NCI-H1694 (cell line): ENCODE measurements at regions not wholly inside any gene's neighbourhood (a gene's known extent, or its start where the extent isn't known, plus 50 kb on each side); places are given as distances from the start of the nearest gene placed in this dataset.

Experiments
- DNase-seq: peaks from one replicate; lab custom pipeline; 2025; lab: John Stamatoyannopoulos, UW

DNA sequence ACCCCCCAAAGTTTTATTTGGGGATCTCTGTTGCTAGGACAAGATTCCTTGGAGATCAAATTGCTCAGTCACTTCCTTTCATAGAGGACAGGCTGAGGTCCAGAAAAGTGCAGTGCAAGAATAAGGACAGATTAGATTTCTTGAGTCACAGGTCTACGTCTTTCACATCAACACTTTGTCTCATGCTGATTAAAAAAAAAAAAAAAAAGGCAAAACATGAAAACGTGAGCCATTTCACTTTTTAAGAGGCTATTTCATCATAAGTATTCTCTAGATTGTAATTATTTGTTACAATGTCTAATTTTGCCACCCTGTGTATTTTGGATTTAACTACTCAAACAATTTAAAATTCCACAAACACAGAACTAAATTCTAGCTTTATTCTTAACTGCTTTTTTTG, 647.0 kb downstream of the TRAM1L1 start:
- no peak for DNase-seq

DNA sequence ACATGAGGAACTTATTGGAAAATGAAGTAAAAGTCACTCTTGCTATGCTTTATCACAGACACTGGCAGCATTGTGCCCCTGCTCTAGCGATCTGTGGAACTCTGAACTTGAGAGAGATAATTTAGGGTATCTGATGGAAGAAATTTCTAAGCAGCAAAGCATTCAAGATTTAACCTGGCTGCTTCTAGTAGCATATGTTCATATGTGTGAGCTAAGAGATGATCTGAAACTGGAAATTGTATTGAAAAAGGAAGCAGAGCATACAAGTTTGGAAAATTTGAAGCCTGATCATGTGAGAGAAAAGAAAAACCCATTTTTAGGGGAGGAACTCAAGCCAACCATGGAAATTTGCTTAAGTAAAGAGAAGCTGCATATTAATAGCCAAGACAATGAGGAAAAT, 657.7 kb downstream of the TRAM1L1 start:
- no peak for DNase-seq

DNA sequence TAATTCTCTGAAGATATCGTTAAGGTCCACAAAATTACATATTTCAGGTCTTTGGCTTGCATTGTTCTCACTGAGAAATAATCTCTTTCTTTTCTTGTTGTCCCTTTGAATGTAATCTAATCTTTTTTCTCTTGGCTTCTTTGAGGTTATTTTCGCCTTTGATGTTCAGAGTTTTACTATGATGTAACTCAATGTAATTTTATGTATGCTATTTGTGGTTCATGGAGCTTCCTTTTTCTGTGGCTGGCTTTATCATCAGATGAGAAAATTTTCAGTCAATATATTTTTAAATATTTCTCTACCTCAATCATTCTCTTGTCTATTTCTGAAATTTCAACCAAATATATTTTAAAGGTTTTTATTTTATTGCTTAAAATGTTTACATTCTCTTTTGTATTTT, 672.2 kb downstream of the TRAM1L1 start:
- no peak for DNase-seq

DNA sequence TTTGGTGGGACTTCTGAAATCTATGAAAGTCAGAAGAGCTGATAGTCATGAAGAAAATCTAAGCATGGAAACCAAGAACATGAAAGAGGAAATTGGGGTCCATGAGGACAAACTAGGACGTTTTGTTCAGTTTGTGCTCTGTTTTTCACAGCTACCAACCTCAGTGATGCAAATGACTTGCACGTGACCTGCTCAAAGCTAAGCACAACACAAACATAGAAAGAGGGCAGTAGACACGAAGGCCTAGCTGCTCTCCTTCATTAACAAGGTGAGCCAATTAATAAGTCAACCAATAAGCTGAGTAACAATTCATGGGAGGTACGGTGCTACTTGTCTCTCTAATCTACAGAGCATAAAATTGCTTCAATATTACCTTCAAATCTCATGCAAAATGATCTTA, 684.1 kb downstream of the TRAM1L1 start:
- DNase-seq = no peak

DNA sequence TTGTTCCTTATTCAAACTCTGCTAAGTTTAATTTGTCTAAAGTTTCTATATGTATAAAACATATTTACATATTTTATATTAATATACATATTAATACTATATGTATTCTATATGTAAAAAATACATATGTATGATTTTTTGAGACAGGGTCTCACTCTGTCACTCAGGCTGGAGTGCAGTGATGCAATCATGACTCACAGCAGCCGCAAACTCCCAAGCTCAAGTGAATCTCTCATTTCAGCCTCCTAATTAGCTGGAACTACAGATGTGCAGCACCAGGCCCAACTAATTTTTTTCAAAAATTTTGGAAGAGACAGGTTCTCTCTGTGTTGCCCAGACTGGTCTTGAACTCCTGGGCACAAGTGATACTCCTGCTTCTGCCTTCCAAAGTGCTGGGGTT, 684.9 kb downstream of the TRAM1L1 start:
- DNase-seq = no peak

DNA sequence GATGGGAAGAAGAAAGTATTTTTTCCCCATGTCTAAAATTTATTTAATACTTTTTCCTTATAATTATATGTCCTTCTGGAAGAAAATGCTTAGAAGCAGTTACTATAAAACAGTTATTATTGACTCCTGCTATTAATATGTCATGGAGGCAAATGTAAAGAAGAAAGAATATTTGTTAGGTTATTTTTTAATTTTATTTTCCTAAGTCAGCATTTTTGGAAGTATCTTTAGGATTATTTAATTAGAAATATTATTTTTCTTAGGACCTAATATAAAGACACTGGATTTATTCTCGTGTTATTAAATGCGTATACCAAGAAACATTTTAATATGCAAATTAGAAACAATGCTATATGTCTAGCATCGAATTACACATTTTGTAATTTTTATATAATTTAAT, 687.7 kb downstream of the TRAM1L1 start:
- no peak for DNase-seq

DNA sequence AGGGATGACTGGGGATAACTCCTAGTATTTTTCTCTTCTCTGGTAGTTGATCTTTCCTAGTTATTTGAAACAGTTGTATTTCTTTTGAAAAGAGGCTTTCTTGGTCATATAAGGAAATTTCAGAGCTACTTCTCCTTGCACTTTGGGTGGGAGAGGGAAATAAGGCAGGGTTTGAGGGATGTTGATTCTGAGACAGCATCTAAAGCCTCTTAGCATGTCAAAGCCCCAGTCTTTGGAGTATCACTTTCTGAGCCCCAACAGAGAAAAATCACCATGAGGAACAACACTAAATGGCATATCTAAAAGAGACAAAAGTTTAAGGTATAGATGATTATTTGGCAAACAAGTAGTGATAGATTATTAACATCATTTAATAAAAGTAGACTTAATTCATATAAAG, 688.1 kb downstream of the TRAM1L1 start:
- DNase-seq = no peak

DNA sequence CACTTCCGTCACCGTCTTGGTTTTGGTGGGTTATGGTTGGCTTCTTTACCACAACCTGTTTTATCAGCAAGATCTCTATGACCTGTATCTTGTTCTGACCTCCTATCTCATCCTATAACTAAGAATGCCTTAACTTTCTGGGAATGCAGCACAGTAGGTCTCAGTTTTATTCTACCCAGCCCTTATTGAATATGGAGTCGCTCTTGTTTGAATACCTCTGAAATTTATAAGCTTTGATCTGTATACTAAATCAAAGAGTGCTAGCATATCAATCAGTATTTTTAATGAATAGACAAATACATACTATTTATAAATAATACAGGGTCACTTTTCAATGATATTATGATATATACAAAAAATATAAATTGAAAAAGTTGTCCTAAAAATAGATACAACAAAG, 690.0 kb downstream of the TRAM1L1 start:
- DNase-seq = no peak

DNA sequence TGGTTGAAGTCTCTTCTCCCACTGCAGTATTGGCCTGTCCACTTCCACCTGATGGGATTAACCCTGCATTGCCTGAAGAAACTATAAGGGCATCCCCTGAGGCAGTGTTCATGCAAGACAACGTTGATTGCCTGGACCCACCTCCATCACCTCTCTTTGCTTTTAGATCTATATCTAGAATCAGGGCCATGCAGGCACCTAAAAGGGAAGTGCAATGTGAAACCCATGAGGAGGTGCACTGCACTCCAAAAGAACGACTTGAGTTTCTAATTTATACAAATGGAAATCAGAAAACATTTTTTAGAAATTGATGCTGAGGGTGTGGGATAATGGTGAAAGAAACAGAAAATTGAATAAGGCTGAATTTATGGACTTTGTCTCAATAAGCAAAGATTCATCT, 694.4 kb downstream of the TRAM1L1 start:
- DNase-seq = no peak

DNA sequence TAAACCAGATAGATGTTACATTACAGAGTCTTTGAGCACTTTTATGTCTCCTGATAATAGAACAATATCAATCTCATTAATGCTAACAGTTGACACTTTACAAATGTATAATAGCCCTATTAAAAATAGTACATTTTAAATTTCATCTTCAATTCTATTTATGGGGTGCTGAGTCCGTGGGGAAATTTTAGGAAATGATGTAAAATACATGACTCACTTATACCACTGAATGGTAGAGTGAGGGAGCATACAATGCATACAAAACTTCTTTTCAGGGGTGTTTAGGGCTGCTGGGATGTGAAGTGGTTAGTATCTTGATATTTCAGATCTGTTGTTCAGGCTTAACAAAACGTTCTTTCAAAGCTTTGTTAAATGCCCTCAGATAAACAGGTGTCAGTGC, 696.2 kb downstream of the TRAM1L1 start:
- no peak for DNase-seq

DNA sequence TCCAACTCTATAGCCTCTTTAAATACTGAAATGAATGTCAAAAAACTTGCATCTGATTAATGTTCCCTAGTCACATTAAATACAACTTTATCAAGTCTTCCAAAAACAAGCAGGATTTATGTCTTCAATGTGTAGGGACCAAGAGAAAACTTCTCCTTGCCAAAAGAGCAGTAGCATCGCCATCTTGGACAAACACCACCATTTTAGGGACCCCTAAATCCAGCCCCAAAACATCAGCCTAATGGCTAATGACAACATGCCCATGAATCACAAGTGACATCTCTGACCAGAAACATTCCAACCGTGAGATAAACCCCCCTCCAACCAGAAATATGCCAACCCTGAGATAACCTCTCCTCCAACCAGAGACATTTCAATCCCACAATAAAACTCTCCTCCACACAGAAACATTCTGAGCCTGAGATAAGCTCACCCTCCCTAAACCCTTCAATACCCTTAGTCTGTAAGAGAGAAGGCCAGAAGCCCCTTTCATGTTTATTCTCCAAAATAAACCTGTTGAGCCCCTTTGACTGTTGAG, 697.4 kb downstream of the TRAM1L1 start:
- DNase-seq = no peak

DNA sequence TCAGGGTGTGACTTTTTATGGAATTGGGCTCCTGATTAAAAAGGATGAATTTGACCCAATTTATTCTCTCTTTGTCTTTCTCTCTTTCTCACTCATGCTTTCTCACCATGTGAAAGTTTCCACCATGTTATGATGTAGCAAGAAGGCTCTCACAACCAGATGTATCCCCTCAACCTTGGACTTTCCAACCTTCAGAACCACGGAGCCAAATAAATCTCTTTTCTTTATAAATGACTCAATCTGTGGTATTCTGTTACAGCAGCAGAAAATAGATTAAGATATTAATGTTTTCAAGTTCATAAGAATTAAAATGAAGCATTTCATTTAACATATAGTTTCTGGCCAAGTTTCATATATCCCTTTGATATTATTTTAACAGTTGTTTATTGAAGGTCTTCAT, 698.5 kb downstream of the TRAM1L1 start:
- no peak for DNase-seq

DNA sequence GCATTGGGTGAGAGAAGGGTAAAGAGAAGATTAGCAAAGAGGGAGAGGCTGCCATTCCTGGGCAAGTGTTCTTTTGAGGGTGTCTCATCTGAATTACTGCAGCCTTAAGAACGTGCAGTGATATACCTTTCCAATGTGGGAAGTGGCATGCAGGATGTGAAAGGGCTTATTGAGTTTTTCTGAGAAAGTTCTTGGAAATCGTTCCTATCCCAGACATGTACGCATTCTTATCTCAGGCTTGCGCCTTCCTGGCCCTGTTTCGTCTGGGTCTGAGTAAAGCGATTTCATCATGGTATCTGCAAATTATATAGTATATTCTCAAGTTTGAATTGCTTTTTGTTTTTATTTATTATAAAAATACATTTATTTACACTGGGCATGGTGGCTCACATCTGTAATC, 699.8 kb downstream of the TRAM1L1 start:
- no peak for DNase-seq

DNA sequence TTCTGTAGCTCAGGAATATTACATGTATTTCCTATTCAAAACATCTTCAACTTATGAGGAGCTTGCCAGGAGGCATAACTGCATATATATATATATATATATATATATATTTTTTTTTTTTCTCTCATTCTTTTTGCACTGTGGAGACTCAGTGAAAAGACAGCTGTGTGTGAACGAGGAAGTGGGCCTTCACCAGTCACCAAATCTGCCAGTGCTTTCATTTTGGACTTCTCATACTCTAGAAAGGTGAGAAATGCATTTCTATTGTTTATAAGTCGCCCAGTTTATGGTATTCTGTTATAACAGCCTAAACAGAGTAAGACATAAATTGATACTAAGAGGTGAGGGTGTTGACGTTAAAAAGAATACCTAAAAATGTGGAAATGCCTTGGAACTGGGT, 710.6 kb downstream of the TRAM1L1 start:
- no peak for DNase-seq

DNA sequence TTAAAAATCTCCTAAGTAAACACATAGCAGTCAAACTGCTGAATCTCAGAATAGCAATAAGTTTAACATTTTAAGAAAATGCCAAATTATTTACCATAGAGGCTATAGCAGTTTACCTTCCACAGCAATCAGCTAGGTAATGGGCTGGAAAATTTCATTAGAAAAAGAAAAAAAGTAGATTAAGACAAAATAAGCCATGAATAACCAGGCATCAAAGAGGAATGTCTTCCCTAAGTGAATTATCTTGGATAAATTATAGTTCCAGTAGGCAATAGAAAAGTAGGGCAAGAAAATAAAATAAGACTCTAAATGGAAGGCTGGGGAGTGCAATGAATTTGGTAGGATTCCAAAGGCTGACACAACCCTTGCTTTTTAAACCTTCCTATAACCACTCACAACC, 722.8 kb downstream of the TRAM1L1 start:
- DNase-seq = no peak

DNA sequence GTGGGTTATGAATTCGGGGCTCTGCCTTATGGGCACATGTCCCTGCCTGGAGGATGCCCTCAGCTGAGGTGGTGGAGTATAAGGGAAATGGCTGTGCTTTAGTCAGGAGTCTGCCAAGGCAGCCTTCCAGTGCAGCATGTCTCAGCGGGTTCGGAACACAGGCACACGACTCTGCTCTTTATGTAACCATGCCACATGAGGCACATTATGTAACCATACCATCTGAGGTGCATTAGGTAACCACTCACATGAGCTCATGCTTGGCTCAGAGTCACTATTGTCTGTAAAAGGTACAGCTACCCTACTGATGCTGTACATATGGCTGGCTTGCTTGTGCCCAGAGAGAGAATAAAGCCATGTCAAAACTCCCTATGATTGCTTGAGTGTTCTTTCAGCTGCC, 723.6 kb downstream of the TRAM1L1 start:
- peak; percentile 76 for DNase-seq

DNA sequence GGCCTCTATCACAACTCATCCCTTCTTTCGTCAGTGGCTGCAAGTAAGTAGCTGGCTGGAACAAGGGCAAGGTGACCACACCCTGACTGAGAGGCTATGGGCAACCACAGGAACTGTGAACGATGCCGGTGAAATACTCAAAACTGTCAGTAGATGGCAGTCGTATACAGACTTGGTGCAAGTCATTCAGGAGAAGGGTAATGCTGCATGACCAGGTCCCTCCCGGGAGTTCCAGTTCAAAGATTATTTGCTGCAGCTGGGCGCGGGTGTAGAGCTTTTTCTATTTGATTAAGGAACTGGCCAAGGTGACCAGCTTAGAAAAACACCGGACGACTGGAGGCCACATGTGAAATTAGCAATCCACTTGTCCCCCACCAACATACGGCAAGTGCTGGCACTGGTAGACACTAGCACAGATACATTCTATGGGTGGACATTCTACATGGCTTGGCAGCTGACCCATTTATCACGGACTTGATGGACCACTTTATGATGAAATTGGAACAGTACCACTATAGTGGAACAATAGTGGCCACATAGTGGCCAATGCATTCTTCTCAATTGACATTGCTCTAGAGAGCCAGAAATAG, 726.6 kb downstream of the TRAM1L1 start:
- peak; percentile 1 for DNase-seq

DNA sequence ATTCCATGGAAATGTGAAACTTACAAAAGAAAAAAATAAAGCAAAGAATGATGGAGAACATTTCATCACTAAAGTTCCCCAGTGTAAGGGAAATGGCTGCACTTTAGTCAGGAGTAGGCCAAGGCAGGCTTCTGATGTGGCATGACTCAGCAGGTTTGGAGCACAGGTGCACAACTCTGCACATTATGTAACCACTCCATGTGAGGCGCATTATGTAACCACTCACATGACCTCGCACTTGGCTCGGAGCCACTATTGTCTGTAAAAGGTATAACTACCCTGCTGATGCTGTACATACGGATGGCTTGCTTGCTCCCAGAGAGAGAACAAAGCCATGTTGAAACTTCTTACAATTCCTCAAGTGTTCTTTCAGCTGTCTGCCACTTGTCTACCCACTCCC, 727.6 kb downstream of the TRAM1L1 start:
- no peak for DNase-seq

DNA sequence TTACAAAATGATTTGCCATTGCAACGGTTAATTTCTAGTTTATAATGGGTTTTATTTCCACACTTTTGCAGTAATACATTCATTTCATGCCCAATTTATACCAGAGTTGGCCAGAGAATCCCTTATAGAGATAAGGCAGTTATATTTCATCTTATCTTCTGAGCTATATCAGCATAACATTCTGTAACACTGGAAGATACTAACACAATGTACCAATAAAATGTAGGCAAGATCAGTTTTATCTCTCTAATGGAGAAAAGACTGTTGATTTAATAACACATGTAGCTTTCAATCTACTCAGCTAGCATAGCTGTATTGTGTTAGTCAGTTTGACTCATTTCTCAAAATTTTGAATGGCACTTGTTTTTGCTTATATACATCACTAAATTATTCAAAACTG, 738.6 kb downstream of the TRAM1L1 start:
- DNase-seq = no peak

DNA sequence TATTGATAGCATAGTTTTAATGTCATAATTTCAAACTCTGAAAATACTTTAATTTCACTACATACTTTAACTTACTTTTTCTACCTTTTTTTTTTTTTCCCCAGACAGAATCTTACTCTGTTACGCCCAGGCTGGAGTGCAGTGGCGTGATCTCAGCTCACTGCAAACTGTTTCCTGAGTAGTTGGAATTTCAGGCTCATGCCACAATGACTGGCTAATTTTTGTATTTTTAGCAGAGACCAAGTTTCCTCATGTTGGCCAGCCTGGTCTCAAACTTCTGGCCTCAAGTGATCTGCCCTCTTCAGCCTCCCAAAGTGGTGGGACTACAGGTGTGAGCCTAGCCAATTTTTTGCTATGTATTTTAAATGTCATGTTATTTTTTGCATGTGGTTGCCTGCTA, 741.6 kb downstream of the TRAM1L1 start:
- DNase-seq = no peak

DNA sequence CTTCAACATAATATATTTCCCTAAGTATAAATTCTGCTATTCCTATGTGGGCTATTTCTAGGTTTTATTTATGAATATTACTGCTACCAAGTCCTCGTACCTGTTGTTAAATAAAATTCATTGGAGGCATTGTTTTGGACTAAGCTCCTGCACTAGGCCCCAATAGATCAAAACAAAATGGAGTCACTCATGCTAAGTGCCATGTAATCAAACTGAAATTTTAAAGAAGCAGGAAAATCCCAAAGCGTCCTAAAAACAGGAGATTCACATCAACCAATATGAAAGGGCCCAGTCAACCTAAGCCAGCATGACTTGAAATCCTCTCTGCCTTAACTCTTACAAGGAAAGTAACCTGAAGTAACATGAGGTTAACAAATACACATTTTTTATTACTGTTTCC, 743.2 kb downstream of the TRAM1L1 start:
- DNase-seq = no peak

DNA sequence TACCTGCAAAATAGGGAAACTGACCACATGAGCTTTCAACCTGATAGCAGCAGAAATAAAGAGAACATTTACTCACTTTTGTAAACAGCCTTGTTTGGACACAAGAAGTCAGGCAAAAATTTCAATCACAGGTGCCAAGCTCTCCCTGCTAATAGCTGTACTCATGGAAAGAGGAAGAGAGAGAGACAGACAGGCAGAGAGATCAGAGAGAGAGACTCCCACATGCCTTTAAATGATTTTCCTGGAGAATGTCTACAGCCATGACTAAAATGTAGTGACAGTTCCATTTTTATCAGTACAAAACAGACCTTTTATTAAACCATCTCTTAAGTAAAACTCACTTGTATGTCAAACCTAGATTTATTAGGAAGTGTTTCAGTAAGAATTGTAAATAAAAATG, 752.9 kb downstream of the TRAM1L1 start:
- DNase-seq = no peak

DNA sequence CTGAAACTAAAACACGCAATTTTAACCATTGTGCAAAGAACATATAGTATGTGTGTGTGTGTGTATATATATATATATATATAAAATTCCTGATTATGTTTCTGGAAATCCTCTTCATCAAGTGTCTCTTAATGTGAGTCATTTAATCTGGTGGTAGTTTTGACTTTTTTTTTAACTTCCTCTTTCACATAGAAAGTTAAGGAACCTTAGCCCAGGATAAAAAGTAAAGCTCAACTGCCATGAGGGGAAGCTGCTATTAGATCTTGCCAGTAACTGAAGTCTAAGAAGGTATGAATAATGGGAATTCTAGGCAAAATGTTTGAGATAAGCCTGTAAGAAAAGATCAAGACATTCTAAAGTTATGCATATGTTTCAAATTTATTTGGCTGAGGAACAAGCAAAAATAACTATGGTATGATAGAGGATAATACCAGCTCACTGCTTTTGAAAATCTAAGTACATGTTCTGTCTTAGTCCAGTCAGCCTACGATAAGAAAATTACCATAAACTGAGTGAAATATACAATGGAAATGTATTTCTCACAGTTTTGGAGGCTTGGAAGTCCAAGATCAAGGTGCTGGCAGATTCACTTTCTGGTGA, 757.0 kb downstream of the TRAM1L1 start:
- DNase-seq = no peak

DNA sequence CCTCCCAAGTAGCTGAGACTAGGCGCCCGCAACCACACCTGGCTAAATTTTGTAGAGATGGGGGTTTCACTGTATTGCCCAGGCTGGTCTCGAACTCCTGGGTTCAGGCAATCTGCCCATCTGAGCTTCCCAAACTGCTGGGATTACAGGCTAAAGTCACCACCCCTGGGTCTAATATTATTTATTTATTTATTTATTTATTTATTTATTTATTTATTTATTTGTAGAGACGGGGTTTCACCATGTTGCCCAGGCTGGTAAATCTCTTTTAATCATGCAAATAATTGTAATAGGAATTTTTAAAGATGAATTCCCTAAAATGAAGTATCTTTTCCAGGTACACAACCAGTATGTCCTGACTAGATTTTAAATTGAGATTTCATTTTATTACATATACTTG, 761.8 kb downstream of the TRAM1L1 start:
- no peak for DNase-seq
